ENCODE measurements at regions not wholly inside any gene's neighbourhood (a gene's known extent, or its start where the extent isn't known, plus 50 kb on each side); places are given as distances from the start of the nearest gene placed in this dataset.

- no peak overlapping the region for H3K4me3 ChIP-seq (ENCODE audit: control insufficient read depth, low read depth, low read length)
- DNase-seq (ENCODE audit: low read depth) = no peak
- no peak for TF ChIP-seq CTCF (IDR thresholded peaks at IDR 0.05; ENCODE audit: control insufficient read depth, insufficient read depth, low read depth, low read length, missing control alignments)
Measured at GRCh38 chr4:163613383-163613782, 118.9 kb downstream of the TMA16 start.

GRCh38 chr4:163614866-163615265, 120.4 kb downstream of the TMA16 start:
- no peak overlapping the region for H3K4me3 ChIP-seq (ENCODE audit: control insufficient read depth, low read depth, low read length)
- DNase-seq (ENCODE audit: low read depth) = no peak
- no peak for TF ChIP-seq CTCF (IDR thresholded peaks at IDR 0.05; ENCODE audit: control insufficient read depth, insufficient read depth, low read depth, low read length, missing control alignments)

GRCh38 chr4:163618845-163619244, 124.4 kb downstream of the TMA16 start:
- DNase-seq (ENCODE audit: low read depth) = no peak
- no peak for TF ChIP-seq CTCF (IDR thresholded peaks at IDR 0.05; ENCODE audit: control insufficient read depth, insufficient read depth, low read depth, low read length, missing control alignments)
- no peak overlapping the region for H3K4me3 ChIP-seq (ENCODE audit: control insufficient read depth, low read depth, low read length)

- no peak for DNase-seq (ENCODE audit: low read depth)
- no peak overlapping the region for H3K4me3 ChIP-seq (ENCODE audit: control insufficient read depth, low read depth, low read length)
Measured at GRCh38 chr4:163620738-163621137, 126.2 kb downstream of the TMA16 start.

GRCh38 chr4:163621821-163622220, 127.3 kb downstream of the TMA16 start:
- no peak for DNase-seq (ENCODE audit: low read depth)
- no peak for TF ChIP-seq CTCF (IDR thresholded peaks at IDR 0.05; ENCODE audit: control insufficient read depth, insufficient read depth, low read depth, low read length, missing control alignments)
- no peak overlapping the region for H3K4me3 ChIP-seq (ENCODE audit: control insufficient read depth, low read depth, low read length)

More at GRCh38 chr4:163620738-163621137, 126.2 kb downstream of the TMA16 start:
- TF ChIP-seq CTCF (IDR thresholded peaks at IDR 0.05; ENCODE audit: control insufficient read depth, insufficient read depth, low read depth, low read length, missing control alignments) = no peak

GRCh38 chr4:163622379-163623035, 128.0 kb downstream of the TMA16 start:
- no peak for TF ChIP-seq CTCF (IDR thresholded peaks at IDR 0.05; ENCODE audit: control insufficient read depth, insufficient read depth, low read depth, low read length, missing control alignments)
- no peak for DNase-seq (ENCODE audit: low read depth)
- H3K4me3 ChIP-seq (ENCODE audit: control insufficient read depth, low read depth, low read length) = no peak overlapping the region

Data from AG09309 (cell line).